K562 (cell line): ENCODE measurements at regions not wholly inside any gene's neighbourhood (a gene's known extent, or its start where the extent isn't known, plus 50 kb on each side); places are given as distances from the start of the nearest gene placed in this dataset.

Experiments used
- ATAC-seq: fragments of 200-7000 bp; cut with Tn5 transposase; 3 replicates; pipeline ENCODE4 v1.9.1; 2020; ENCODE audit warnings: moderate library complexity
- BruUV-seq: library from RNA; stranded (reverse); fragments of 400-500 nt; replicated peaks from 2 replicates; lab custom pipeline; 2021; lab: Mats Ljungman, UMichigan
- CTCF ChIA-PET: fragments of 300-600 bp; formaldehyde crosslinking; extraction: SDS; loops from one replicate; lab custom pipeline; 2021; ENCODE audit warnings: low intra/inter-chr PET ratio; lab: Yijun Ruan, JAX
- POLR2A ChIA-PET: fragments of 300-600, 350-650 bp; sonication (Branson Sonifier 250); formaldehyde crosslinking; extraction: SDS; loops from one replicate; lab custom pipeline; 2021; ENCODE audit warnings: antibody characterized with exemption, inconsistent platforms; lab: Yijun Ruan, JAX
- DNase-seq, 4 experiments: peaks; one replicate each; pipeline versions ENCODE4 v3.0.0 to v3.0.0-alpha.2; 2011 to 2018; ENCODE audit warnings: low spot score in 3 of 4, mixed read lengths in 3 of 4; ENCODE audit errors: extremely low read depth in 1 of 4
- FAIRE-seq: peaks from 2 replicates; lab custom pipeline; 2011; peaks lifted over from hg19 to GRCh38; lab: Jason Lieb, UNC
- H2AFZ ChIP-seq: 2 replicates; pipeline ENCODE4 v1.6.0; 2011; ENCODE audit warnings: low read depth, low read length, control low read depth, inconsistent platforms
- H3K27ac ChIP-seq: fragments of 200-600 bp; 3 replicates; pipeline ENCODE4 v1.8.0; 2011; ENCODE audit warnings: low read depth, mild to moderate bottlenecking, control low read depth, inconsistent platforms, low read length, moderate library complexity, mixed read lengths; ENCODE audit errors: extremely low read depth
- H3K27me3 ChIP-seq, 2 experiments: fragments of 300-600 bp in 1 of 2; 2 replicates in 1 of 2; 3 replicates in 1 of 2; pipeline versions ENCODE4 v1.6.0 to v1.8.0; 2011; ENCODE audit warnings: inconsistent platforms in 2 of 2, low read length in 2 of 2, mild to moderate bottlenecking in 1 of 2, mixed read lengths in 1 of 2, moderate library complexity in 1 of 2; ENCODE audit not compliant: control insufficient read depth in 2 of 2, insufficient read depth in 2 of 2
- H3K36me3 ChIP-seq: fragments of 300-600 bp; 3 replicates; pipeline ENCODE4 v1.8.0; 2011; ENCODE audit warnings: mild to moderate bottlenecking, low read length, inconsistent platforms; ENCODE audit not compliant: control insufficient read depth, insufficient read depth
- H3K4me1 ChIP-seq, 2 experiments: fragments of 200-600 bp in 1 of 2; replicated peaks in 1 of 2; 2 replicates in 1 of 2; 3 replicates in 1 of 2; pipeline versions ENCODE4 v1.5.1 to v1.8.0; 2011; ENCODE audit warnings: inconsistent platforms in 2 of 2, low read length in 2 of 2, mild to moderate bottlenecking in 1 of 2, mixed read lengths in 1 of 2, moderate library complexity in 1 of 2; ENCODE audit not compliant: control insufficient read depth in 2 of 2, insufficient read depth in 2 of 2
- H3K4me2 ChIP-seq: 2 replicates; pipeline ENCODE4 v1.6.1; 2011; ENCODE audit warnings: low read length, control low read depth, inconsistent platforms, mixed read lengths; ENCODE audit not compliant: insufficient read depth
- H3K4me3 ChIP-seq: fragments of 200-600 bp; sonication (generic), shearing (Covaris generic); 2 replicates; pipeline ENCODE4 v1.5.1; 2016; ENCODE audit warnings: control low read depth, inconsistent platforms
- H3K79me2 ChIP-seq: fragments of 200-600 bp; 3 replicates; pipeline ENCODE4 v1.8.0; 2011; ENCODE audit warnings: low read length, inconsistent platforms; ENCODE audit not compliant: control insufficient read depth, insufficient read depth
- H3K9ac ChIP-seq, 2 experiments: 2 replicates each; pipeline versions ENCODE4 v1.6.0 to v1.6.1; 2011; ENCODE audit warnings: low read depth in 2 of 2, low read length in 2 of 2, control low read depth in 1 of 2, inconsistent platforms in 1 of 2, mild to moderate bottlenecking in 1 of 2, mixed read lengths in 1 of 2; ENCODE audit not compliant: insufficient read depth in 1 of 2
- H3K9me1 ChIP-seq: one replicate; pipeline ENCODE4 v1.6.0; 2011; ENCODE audit warnings: inconsistent platforms, mild to moderate bottlenecking, low read length, moderate library complexity; ENCODE audit not compliant: control insufficient read depth, insufficient read depth
- H3K9me3 ChIP-seq: replicated peaks from 2 replicates; pipeline ENCODE4 v1.5.1; 2011; ENCODE audit warnings: low read depth, low read length, inconsistent platforms; ENCODE audit not compliant: control insufficient read depth, insufficient read depth
- H4K20me1 ChIP-seq: replicated peaks from 2 replicates; pipeline ENCODE4 v1.6.1; 2011; ENCODE audit warnings: low read length, inconsistent platforms, mixed read lengths; ENCODE audit not compliant: control insufficient read depth, insufficient read depth
- BRF1 ChIP-seq: IDR thresholded peaks from 3 replicates; pipeline ENCODE4 v1.6.1; 2011; ENCODE audit warnings: borderline replicate concordance, mild to moderate bottlenecking; ENCODE audit not compliant: insufficient read length; ENCODE audit errors: extremely low read depth
- CXXC5 ChIP-seq: fragments of 250-450 bp; sonication (Bioruptor Pico); IDR thresholded peaks from 2 replicates; pipeline ENCODE4 v1.8.0; 2022; ENCODE audit warnings: inconsistent platforms, mild to moderate bottlenecking, moderate library complexity
- EZH2 ChIP-seq: IDR thresholded peaks from 2 replicates; pipeline ENCODE4 v1.6.1; 2012; ENCODE audit warnings: low read depth, mild to moderate bottlenecking, inconsistent platforms, low read length, borderline replicate concordance
- FOXA1 ChIP-seq: fragments of 450-650 bp; IDR thresholded peaks from 2 replicates; pipeline ENCODE4 v1.6.1; 2016; ENCODE audit warnings: mild to moderate bottlenecking, borderline replicate concordance
- HCFC1 ChIP-seq: IDR thresholded peaks from 2 replicates; pipeline ENCODE4 v1.6.1; 2012; ENCODE audit warnings: low read depth, low read length, improper control_type of control experiment
- HDAC8 ChIP-seq: fragments of 450-650 bp; IDR thresholded peaks from 2 replicates; pipeline ENCODE4 v1.6.1; 2016; ENCODE audit warnings: mild to moderate bottlenecking, missing genetic modification characterization, moderate library complexity, missing compliant biosample characterization
- POLR2H ChIP-seq: IDR thresholded peaks from 2 replicates; pipeline ENCODE4 v1.6.1; 2016; ENCODE audit warnings: missing genetic modification characterization, low read depth, mild to moderate bottlenecking, control low read depth, missing compliant biosample characterization, moderate library complexity
- RBFOX2 ChIP-seq: fragments of 200-400 bp; formaldehyde crosslinking; IDR thresholded peaks from 2 replicates; pipeline ENCODE4 v1.6.1; 2017; ENCODE audit warnings: low read depth, mild to moderate bottlenecking, low read length, moderate library complexity
- SRSF9 ChIP-seq: fragments of 200-400 bp; formaldehyde crosslinking; IDR thresholded peaks from 2 replicates; pipeline ENCODE4 v1.6.1; 2017; ENCODE audit warnings: low read depth, low read length, borderline replicate concordance
- THRA ChIP-seq: fragments of 450-650 bp; IDR thresholded peaks from 2 replicates; pipeline ENCODE4 v1.6.1; 2017; ENCODE audit warnings: mild to moderate bottlenecking, moderate library complexity
- U2AF2 ChIP-seq: fragments of 200-400 bp; formaldehyde crosslinking; optimal IDR thresholded peaks from 2 replicates; pipeline ENCODE3; 2017; ENCODE audit warnings: low read depth, mild to moderate bottlenecking, low read length
- YBX1 ChIP-seq: fragments of 450-650 bp; IDR thresholded peaks from 2 replicates; pipeline ENCODE4 v1.7.1; 2016; ENCODE audit warnings: mild to moderate bottlenecking
- ZBTB49 ChIP-seq: sonication (generic); formaldehyde crosslinking; IDR thresholded peaks from 2 replicates; pipeline ENCODE4 v1.8.0; 2022; ENCODE audit warnings: missing genetic modification reagents, mild to moderate bottlenecking, borderline replicate concordance
- ZBTB9 ChIP-seq: fragments of 450-650 bp; formaldehyde crosslinking; IDR thresholded peaks from 2 replicates; pipeline ENCODE4 v1.4.0; 2020; ENCODE audit warnings: mild to moderate bottlenecking, moderate library complexity
- ZNF589 ChIP-seq: fragments of 200-800 bp; sonication (Bioruptor generic); IDR thresholded peaks from 2 replicates; pipeline ENCODE4 v1.6.1; 2016; ENCODE audit warnings: low read depth, missing genetic modification characterization, missing compliant biosample characterization
- WGBS: fragments of 100-300 bp; shearing (Covaris generic); methylation state at CpG from one replicate; pipeline ENCODE4 v1.1.6; 2016; ENCODE audit warnings: low coverage, mixed read lengths; ENCODE audit not compliant: insufficient coverage; ENCODE audit errors: missing lambda C conversion rate; 5-methylcytosine and 5-hydroxymethylcytosine counted together
- in situ Hi-C: fragments of 300-500 bp; cut with MboI; formaldehyde crosslinking; loops from 4 replicates; pipeline ENCODE4 v1.15.0; 2018; ENCODE audit warnings: inconsistent platforms, mixed read lengths
- intact Hi-C: fragments of 100-400 bp; cut with micrococcal nuclease; formaldehyde crosslinking; loops from 2 replicates; pipeline ENCODE4 v1.14.2; 2022

GRCh38 chr2:188016917-188017316, 274.8 kb upstream of the GULP1 start:
- ChIA-PET CTCF (no interaction called here), POLR2A (no interaction called here)
- Histone ChIP-seq H3K36me3 (no peaks in the 10 kb centered on the region), H3K27me3 (no peaks in the 10 kb centered on the region), H3K27ac (no peak overlapping the region), H3K4me1 (no peaks in the 10 kb centered on the region), H3K9ac (no peak overlapping the region), H2AFZ (no peak overlapping the region), H4K20me1 (no peaks in the 10 kb centered on the region), H3K79me2 (no peaks in the 10 kb centered on the region), H3K9me3 (no peaks in the 10 kb centered on the region), H3K9me1 (no peaks in the 10 kb centered on the region), H3K4me3 (no peak overlapping the region), H3K4me2 (no peak overlapping the region)
- DNase-seq (no peak), ATAC-seq (no peak), FAIRE-seq (no peak)
- WGBS = 0% methylated on average over 3 of the region's 3 CpGs
- in situ Hi-C loops (no loop called here), intact Hi-C loops (no loop called here)
- no TSS peak for BruUV-seq
- TF ChIP-seq ZBTB49 (CRISPR knock-in tag) (no peak), RBFOX2 (no peak), CXXC5 (CRISPR knock-in tag) (no peak), FOXA1 (no peak), ZNF589 (CRISPR knock-in tag) (no peak), EZH2 (no peak), POLR2H (no peak), HDAC8 (no peak), ZBTB9 (CRISPR knock-in tag) (no peak), U2AF2 (no peak), BRF1 (no peak), HCFC1 (no peak), YBX1 (no peak), THRA (no peak), SRSF9 (no peak)
